ENCODE measurements at regions not wholly inside any gene's neighbourhood (a gene's known extent, or its start where the extent isn't known, plus 50 kb on each side); places are given as distances from the start of the nearest gene placed in this dataset.
A peak's percentile ranks its signal among the peaks of the same experiment; 100 is the strongest.

- 0 out of 6 replicates have a peak, but pooled peaks of 1 of the 3 experiments have one; percentile 4 for TF ChIP-seq CTCF (IDR thresholded peaks at IDR 0.05 in 2 of 3, conservative IDR thresholded peaks at IDR 0.05 in 1 of 3; ENCODE audit: control insufficient read depth in 2 of 3, extremely low read depth in 1 of 3, insufficient read depth in 1 of 3, low read depth in 3 of 3, low read length in 3 of 3)
- no peak for TF ChIP-seq FOXM1 (IDR thresholded peaks at IDR 0.05; ENCODE audit: low read depth, low read length)
- TF ChIP-seq, protein P1, sequence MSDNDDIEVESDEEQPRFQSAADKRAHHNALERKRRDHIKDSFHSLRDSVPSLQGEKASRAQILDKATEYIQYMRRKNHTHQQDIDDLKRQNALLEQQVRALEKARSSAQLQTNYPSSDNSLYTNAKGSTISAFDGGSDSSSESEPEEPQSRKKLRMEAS (IDR thresholded peaks at IDR 0.05; ENCODE audit: low read depth, low read length) = no peak
- TF ChIP-seq POLR2A (IDR thresholded peaks at IDR 0.05; ENCODE audit: low read depth, low read length) = no peak
- TF ChIP-seq, protein P2, sequence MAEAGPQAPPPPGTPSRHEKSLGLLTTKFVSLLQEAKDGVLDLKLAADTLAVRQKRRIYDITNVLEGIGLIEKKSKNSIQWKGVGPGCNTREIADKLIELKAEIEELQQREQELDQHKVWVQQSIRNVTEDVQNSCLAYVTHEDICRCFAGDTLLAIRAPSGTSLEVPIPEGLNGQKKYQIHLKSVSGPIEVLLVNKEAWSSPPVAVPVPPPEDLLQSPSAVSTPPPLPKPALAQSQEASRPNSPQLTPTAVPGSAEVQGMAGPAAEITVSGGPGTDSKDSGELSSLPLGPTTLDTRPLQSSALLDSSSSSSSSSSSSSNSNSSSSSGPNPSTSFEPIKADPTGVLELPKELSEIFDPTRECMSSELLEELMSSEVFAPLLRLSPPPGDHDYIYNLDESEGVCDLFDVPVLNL (IDR thresholded peaks at IDR 0.05; ENCODE audit: low read depth, low read length) = no peak
- TF ChIP-seq TARDBP (IDR thresholded peaks at IDR 0.05; ENCODE audit: borderline replicate concordance) = no peak
- TF ChIP-seq CREM (IDR thresholded peaks at IDR 0.05; ENCODE audit: low read depth) = no peak
- TF ChIP-seq EP300 (IDR thresholded peaks at IDR 0.05; ENCODE audit: borderline replicate concordance in 1 of 2, control insufficient read depth in 1 of 2, low read depth in 2 of 2, low read length in 2 of 2) = no peak
- TF ChIP-seq SIN3A (IDR thresholded peaks at IDR 0.05; ENCODE audit: low read depth, low read length) = no peak
- TF ChIP-seq ETV6 (conservative IDR thresholded peaks at IDR 0.05 in 1 of 2, IDR thresholded peaks at IDR 0.05 in 1 of 2; ENCODE audit: borderline replicate concordance in 1 of 2, low read depth in 1 of 2) = no peak
Measured at GRCh38 chr2:84257831-84258230, 201.2 kb downstream of the SUCLG1 start.
